PC-9 (cell line): ENCODE measurements at regions not wholly inside any gene's neighbourhood (a gene's known extent, or its start where the extent isn't known, plus 50 kb on each side); places are given as distances from the start of the nearest gene placed in this dataset.

ENCODE experiments used
- EZH2 ChIP-seq: fragments of 200-600 bp; sonication (generic); IDR thresholded peaks from 2 replicates; pipeline ENCODE4 v1.8.0; 2017; ENCODE audit warnings: antibody characterized with exemption, low read depth
- TF ChIP-seq, protein P1 (sequence below): fragments of 200-600 bp; sonication (generic); conservative IDR thresholded peaks from 2 replicates; pipeline ENCODE4 v1.6.1; 2017; ENCODE audit warnings: mixed run types, antibody characterized with exemption, mild to moderate bottlenecking, moderate library complexity

DNA sequence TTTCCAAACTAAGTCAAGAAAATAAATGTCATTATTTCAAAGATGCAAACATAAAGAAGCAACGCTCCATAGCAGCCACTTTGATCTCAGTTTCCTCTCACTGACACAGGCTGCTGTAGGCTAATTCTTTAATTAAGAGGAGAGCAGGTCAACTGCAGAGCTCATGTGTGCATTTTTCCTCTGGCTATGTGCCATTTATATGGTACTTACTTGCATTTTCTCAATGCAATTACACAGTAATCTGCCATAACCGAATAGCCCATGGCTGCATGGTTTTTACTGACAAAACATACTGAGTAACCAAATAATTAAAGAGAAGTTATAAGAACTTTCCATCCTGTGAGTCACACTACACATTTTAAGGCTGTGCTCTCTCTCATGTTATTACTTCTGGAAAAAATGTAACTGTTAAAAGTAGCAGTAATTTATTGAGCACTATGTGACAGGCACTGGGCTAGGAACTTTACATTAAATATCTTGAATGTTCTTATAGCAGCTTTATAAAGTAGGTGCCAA lies 122.0 kb downstream of the ELAPOR2 start:
- TF ChIP-seq, protein P1, sequence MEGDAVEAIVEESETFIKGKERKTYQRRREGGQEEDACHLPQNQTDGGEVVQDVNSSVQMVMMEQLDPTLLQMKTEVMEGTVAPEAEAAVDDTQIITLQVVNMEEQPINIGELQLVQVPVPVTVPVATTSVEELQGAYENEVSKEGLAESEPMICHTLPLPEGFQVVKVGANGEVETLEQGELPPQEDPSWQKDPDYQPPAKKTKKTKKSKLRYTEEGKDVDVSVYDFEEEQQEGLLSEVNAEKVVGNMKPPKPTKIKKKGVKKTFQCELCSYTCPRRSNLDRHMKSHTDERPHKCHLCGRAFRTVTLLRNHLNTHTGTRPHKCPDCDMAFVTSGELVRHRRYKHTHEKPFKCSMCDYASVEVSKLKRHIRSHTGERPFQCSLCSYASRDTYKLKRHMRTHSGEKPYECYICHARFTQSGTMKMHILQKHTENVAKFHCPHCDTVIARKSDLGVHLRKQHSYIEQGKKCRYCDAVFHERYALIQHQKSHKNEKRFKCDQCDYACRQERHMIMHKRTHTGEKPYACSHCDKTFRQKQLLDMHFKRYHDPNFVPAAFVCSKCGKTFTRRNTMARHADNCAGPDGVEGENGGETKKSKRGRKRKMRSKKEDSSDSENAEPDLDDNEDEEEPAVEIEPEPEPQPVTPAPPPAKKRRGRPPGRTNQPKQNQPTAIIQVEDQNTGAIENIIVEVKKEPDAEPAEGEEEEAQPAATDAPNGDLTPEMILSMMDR: no peak
- no peak for TF ChIP-seq EZH2
